Heart right ventricle (tissue), 16 donors: ENCODE measurements at regions not wholly inside any gene's neighbourhood (a gene's known extent, or its start where the extent isn't known, plus 50 kb on each side); places are given as distances from the start of the nearest gene placed in this dataset.

Experiments
- ATAC-seq, 8 donors: fragments of 200-7000 bp; cut with Tn5 transposase; one replicate each; pipeline ENCODE4 v1.9.1; 2020; ENCODE audit warnings: mild to moderate bottlenecking in 8 of 8, moderate library complexity in 8 of 8, moderate number of reproducible peaks in 1 of 8
- DNase-seq, 2 donors: peaks; one replicate each; pipeline ENCODE4 v3.0.0-alpha.2; 2020
- H3K27ac ChIP-seq, 10 donors: fragments of 200-600 bp; sonication (generic) in 2 of 10; one replicate each; pipeline versions ENCODE4 v1.5.0 to v1.8.0; 2020 to 2022; ENCODE audit warnings: mild to moderate bottlenecking in 3 of 10
- H3K27me3 ChIP-seq, 7 donors: fragments of 200-600 bp; one replicate each; pipeline ENCODE4 v1.8.0; 2021 to 2022; ENCODE audit warnings: mild to moderate bottlenecking in 2 of 7
- H3K36me3 ChIP-seq, 9 donors: fragments of 200-600 bp; sonication (generic) in 1 of 9; one replicate each; pipeline versions ENCODE4 v1.5.0 to v1.8.0; 2020 to 2022; ENCODE audit warnings: mild to moderate bottlenecking in 2 of 9
- H3K4me1 ChIP-seq, 9 donors: fragments of 200-600 bp; sonication (generic) in 1 of 9; one replicate each; pipeline versions ENCODE4 v1.5.0 to v1.8.0; 2020 to 2022; ENCODE audit warnings: mild to moderate bottlenecking in 4 of 9
- H3K4me3 ChIP-seq, 10 donors: fragments of 200-600 bp; sonication (generic) in 2 of 10; one replicate each; pipeline versions ENCODE4 v1.5.0 to v1.8.0; 2020 to 2022; ENCODE audit warnings: mild to moderate bottlenecking in 7 of 10, moderate library complexity in 2 of 10
- H3K9me3 ChIP-seq, 11 donors: fragments of 200-600 bp in 10 of 11; sonication (generic) in 2 of 11; one replicate each; pipeline versions ENCODE4 v1.5.0 to v1.8.0; 2013 to 2022; ENCODE audit warnings: mild to moderate bottlenecking in 2 of 11, control low read depth in 1 of 11, moderate library complexity in 1 of 11
- WGBS, 2 donors: extraction: QIAGEN DNeasy Blood & Tissue Kit; methylation state at CpG; one replicate each; pipeline ENCODE4 v1.1.7; 2013; ENCODE audit warnings: inconsistent platforms in 1 of 2; 5-methylcytosine and 5-hydroxymethylcytosine counted together
- intact Hi-C, 10 donors: fragments of 100-400 bp; cut with DNase I; formaldehyde crosslinking; loops; one replicate each; pipeline versions ENCODE4 v1.11.1 to v1.14.2; 2022
- TF ChIP-seq, protein P1 (sequence below), 9 donors: fragments of 200-600 bp; sonication (generic) in 2 of 9; IDR thresholded peaks; one replicate each; pipeline versions ENCODE4 v1.5.0 to v1.8.0; 2021 to 2022; ENCODE audit warnings: antibody characterized with exemption in 9 of 9, mild to moderate bottlenecking in 5 of 9, moderate library complexity in 1 of 9
- donor health status: Arrhythmogenic right ventricular cardiomyopathy.
- donor health status: ischemic (EF 13 %, LVEDD 7.1; RV severe dilation, severe dysfunction).
- donor health status: healthy with polysubstance abuse.
- donor health status: DM: no; HTN: yes; CAD: no.
- donor health status: DM: no; HTN: no; CAD: no.
- donor health status: ischemic (EF 25% LVEDD 6.9; RV normal size, moderate dysfunction).
- donor health status: ischemic (EF 25% LVEDD 5.7; RV mildly dilated, moderate dysfunction).
- donor health status: healthy.
- donor health status: DM: yes; HTN: yes; CAD: no.
- donor health status: Ischemic cardiomyopathy.
- donor health status: ischemic (EF 35%, LVEDD 5.7; RV mildly dilated, moderate dysfunction).
- donor health status: nonischemic (EF 11% LVEDD 7.7; RV severe dilation, severe dysfunction).
- donor health status: DM: yes; HTN: yes; CAD: no.
- donor health status: PGD.
- donor health status: ischemic (EF 29% LVEDD 5.4; RV normal size, mild dysfunction).
- donor health status: nonischemic (EF 23%, LVEDD 6.1; RV moderate dilation, normal function).

DNA sequence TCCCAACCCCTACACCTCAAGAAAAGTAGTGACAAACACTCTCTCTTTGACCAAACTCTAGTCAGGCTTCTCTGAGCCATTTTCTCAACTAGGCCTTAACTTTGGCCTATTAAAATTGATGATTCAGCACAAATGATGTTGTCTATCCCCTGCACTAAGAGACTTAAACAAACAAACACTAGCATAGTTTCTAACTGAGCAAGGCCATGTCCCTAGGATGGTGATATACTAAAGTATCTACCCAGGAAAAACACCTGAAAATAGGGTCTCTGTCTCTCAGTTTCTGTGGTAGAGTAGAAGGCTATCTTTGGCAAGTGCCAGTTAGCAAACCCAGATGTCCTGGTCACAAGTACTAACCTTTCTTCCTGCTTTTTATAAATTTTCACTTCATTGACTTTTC is 219.7 kb upstream of the ANO3 start:
- H3K9me3 ChIP-seq: peaks cover 0 to 14% (median 0%) of the 10 kb centered on the region in 11 donors
- no peak overlapping the region for H3K27ac ChIP-seq
- intact Hi-C loops: no loop called here
- no peaks in the 10 kb centered on the region for H3K27me3 ChIP-seq
- TF ChIP-seq, protein P1, sequence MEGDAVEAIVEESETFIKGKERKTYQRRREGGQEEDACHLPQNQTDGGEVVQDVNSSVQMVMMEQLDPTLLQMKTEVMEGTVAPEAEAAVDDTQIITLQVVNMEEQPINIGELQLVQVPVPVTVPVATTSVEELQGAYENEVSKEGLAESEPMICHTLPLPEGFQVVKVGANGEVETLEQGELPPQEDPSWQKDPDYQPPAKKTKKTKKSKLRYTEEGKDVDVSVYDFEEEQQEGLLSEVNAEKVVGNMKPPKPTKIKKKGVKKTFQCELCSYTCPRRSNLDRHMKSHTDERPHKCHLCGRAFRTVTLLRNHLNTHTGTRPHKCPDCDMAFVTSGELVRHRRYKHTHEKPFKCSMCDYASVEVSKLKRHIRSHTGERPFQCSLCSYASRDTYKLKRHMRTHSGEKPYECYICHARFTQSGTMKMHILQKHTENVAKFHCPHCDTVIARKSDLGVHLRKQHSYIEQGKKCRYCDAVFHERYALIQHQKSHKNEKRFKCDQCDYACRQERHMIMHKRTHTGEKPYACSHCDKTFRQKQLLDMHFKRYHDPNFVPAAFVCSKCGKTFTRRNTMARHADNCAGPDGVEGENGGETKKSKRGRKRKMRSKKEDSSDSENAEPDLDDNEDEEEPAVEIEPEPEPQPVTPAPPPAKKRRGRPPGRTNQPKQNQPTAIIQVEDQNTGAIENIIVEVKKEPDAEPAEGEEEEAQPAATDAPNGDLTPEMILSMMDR (IDR thresholded peaks at IDR 0.05): no peak
- no peak for DNase-seq
- H3K4me3 ChIP-seq: no peak overlapping the region
- no peaks in the 10 kb centered on the region for H3K4me1 ChIP-seq
- H3K36me3 ChIP-seq: no peaks in the 10 kb centered on the region
- no peak for ATAC-seq

DNA sequence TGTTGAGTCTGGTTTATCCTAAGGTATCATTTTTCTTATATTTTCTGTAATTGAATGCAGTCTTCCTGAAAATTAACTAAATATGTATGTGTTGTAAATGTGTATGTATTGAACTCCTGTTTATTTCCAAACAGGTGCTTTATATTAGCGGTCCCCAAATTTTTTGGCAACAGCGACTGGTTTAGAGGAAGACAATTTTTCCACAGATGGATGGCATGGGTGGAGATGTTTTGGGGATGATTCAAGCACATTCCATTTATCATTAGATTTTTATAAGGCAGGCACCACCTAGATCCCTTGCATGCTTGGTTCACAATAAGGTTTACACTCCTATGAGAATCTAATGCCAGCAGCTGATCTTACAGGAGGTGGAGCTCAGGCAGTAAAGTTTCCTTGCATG is 210.5 kb upstream of the ANO3 start:
- WGBS, 2 donors: 90 to 92% methylated on average over 2 of the region's 2 CpGs
- ATAC-seq: no peak
- no peak overlapping the region for H3K4me3 ChIP-seq
- no peaks in the 10 kb centered on the region for H3K36me3 ChIP-seq
- H3K27ac ChIP-seq: no peak overlapping the region
- intact Hi-C loops: no loop called here
- no peaks in the 10 kb centered on the region for H3K4me1 ChIP-seq
- DNase-seq: no peak
- peaks cover 0 to 12% (median 7%) of the 10 kb centered on the region in 11 donors for H3K9me3 ChIP-seq
- H3K27me3 ChIP-seq: no peaks in the 10 kb centered on the region
- TF ChIP-seq, protein P1 (IDR thresholded peaks at IDR 0.05): no peak

DNA sequence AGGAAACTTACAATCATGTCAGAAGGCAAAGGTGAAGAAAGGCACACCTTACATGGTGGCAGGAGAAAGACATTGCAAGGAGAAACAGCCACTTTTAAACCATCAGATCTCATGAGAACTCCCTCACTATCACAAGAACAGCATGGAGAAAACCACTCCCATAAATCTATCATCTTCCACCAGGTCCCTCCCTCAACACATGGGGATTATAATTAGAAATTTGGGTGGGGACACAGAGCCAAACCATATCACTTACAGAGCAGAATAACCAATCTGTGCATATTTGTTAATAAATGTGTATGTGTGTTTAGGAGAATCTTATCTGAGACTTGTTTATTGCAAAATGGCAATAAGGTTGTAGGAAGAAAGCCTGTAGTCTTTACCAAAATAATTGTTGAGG is 205.2 kb upstream of the ANO3 start:
- Histone ChIP-seq H3K36me3 (no peaks in the 10 kb centered on the region), H3K27ac (no peak overlapping the region), H3K4me1 (no peaks in the 10 kb centered on the region), H3K27me3 (no peaks in the 10 kb centered on the region), H3K9me3 (peaks cover 0 to 7% (median 0%) of the 10 kb centered on the region in 11 donors), H3K4me3 (no peak overlapping the region)
- ATAC-seq: no peak
- intact Hi-C loops: no loop called here
- TF ChIP-seq, protein P1 (IDR thresholded peaks at IDR 0.05): no peak
- no peak for DNase-seq

DNA sequence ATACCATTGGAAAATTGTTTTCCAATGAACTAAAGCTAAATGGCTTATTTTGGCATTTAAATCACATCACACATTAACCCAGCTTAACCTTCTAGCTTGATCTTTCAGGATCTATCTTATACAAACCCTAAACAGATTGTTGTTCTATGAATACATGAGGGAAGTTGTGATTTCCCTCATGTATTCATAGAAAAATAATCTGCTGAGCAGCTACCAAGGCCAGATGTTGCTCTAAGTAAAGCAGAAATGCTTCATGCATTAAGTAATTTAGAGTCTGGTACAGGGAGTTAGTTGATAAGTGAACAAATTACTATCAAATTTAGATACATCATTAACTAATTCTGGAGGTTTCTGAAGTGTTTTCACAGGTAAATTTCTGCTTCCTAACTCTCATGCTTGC is 204.6 kb upstream of the ANO3 start:
- Histone ChIP-seq H3K9me3 (peaks cover 0 to 7% (median 0%) of the 10 kb centered on the region in 11 donors), H3K27ac (no peak overlapping the region), H3K36me3 (no peaks in the 10 kb centered on the region), H3K4me1 (no peaks in the 10 kb centered on the region), H3K4me3 (no peak overlapping the region), H3K27me3 (no peaks in the 10 kb centered on the region)
- ATAC-seq: no peak
- intact Hi-C loops: no loop called here
- no peak for DNase-seq
- TF ChIP-seq, protein P1 (IDR thresholded peaks at IDR 0.05): no peak

DNA sequence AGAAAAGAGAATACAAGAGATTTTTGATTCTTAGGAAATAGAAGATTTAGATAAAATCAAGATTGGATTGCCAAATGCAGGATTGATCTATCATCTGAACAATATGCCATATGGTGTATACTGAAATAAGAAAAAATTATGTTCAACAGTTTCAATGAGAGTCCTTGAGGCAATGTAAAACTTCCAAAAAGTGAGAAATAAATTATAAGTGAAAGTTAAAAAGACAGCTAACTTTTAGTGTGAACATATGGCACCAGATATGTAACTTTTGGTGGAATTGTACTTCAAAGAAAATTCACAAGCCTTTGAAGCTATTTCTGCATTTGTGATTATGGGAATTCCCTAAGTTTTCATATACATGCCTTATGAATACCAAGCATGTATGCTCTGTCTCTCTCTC is 200.5 kb upstream of the ANO3 start:
- Histone ChIP-seq H3K27ac (no peak overlapping the region), H3K27me3 (no peaks in the 10 kb centered on the region), H3K4me1 (no peaks in the 10 kb centered on the region), H3K9me3 (peaks cover 0 to 7% (median 0%) of the 10 kb centered on the region in 11 donors), H3K4me3 (no peak overlapping the region), H3K36me3 (no peaks in the 10 kb centered on the region)
- DNase-seq: no peak
- intact Hi-C loops: loop anchor here in 4 of 10 donors (5.0 kb wide), 2 partner anchors 144 to 149 kb away; no protein-coding TSS in a partner anchor
- no peak for ATAC-seq
- TF ChIP-seq, protein P1 (IDR thresholded peaks at IDR 0.05): no peak
